ENCODE measurements at regions not wholly inside any gene's neighbourhood (a gene's known extent, or its start where the extent isn't known, plus 50 kb on each side); places are given as distances from the start of the nearest gene placed in this dataset.
A peak's percentile ranks its signal among the peaks of the same experiment; 100 is the strongest.

DNA sequence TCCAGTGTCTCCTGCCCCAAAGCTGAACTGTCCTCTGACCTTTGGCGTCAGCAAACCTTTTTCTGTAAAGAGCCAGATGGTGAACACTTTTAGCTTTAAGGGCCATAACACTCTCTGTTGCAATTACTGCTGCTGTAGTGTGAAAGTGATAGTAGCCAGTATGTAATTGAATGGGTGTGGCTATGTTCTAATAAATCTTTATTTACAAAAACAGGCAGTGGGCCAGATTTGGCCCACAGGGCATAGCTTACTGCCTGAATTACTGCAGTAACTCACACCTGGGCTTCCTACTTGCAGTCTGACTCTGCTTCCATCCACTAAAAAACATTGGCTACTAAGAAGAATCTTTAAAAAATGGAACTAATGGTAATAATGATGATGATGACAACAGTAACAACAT, 68.0 kb upstream of the SLC6A11 start:
- H3K9me3 Mint-ChIP-seq, result no peaks in the 10 kb centered on the region
- no peak overlapping the region for H3K27ac Mint-ChIP-seq
- no peak for DNase-seq
- H3K36me3 Mint-ChIP-seq (ENCODE audit: low read depth), result no peaks in the 10 kb centered on the region
- H3K4me3 Mint-ChIP-seq, result no peak overlapping the region
- H3K4me1 Mint-ChIP-seq (ENCODE audit: low read depth), result no peaks in the 10 kb centered on the region
- peaks cover 19% of the 10 kb centered on the region for H3K27me3 Mint-ChIP-seq

DNA sequence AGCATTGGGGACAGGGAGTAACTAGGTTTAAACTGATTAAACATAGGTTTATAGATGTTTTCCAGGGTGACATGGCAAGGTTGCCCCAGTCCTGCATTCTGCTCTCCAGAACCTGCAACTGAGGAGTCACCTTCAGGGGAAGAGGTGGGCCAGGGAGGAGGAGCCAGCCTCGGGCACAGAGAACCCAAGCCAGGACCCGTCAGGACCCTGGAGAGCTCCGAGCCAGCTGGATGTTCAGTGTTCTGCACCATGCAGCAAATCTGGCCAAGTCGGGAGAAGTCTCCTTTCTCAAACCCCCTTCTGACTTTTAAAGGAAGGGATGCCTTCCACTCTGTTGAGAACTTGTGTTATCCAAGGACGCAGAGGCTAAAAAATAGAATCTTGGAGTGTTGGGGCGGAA, 62.1 kb upstream of the SLC6A11 start:
- peak; percentile 54 for DNase-seq
- no peak overlapping the region for H3K27ac Mint-ChIP-seq
- peaks cover 8% of the 10 kb centered on the region for H3K4me1 Mint-ChIP-seq (ENCODE audit: low read depth)
- peaks cover 50% of the 10 kb centered on the region for H3K27me3 Mint-ChIP-seq
- no peaks in the 10 kb centered on the region for H3K9me3 Mint-ChIP-seq
- no peak overlapping the region for H3K4me3 Mint-ChIP-seq
- no peaks in the 10 kb centered on the region for H3K36me3 Mint-ChIP-seq (ENCODE audit: low read depth)

DNA sequence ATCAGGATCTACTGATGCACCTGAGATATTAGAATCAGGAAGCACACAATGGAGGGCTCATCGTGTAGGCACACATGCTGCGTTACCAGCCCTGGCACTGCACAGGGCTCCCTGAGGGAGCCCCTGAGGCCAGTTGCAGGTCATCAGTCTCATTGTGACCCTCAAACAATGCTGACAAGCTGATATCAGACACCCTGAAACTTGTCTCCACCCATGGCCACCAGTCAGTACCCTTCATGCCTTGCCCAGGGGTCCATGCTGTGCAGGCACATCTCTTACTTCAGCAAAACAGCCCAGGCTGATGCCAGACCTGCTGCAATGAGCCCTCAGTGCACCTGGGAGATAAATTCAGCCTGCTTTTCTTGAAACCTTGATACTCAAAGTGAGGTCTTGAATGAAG, 59.5 kb upstream of the SLC6A11 start:
- Mint-ChIP-seq H3K36me3 (ENCODE audit: low read depth) (no peaks in the 10 kb centered on the region), H3K4me3 (no peak overlapping the region), H3K27ac (no peak overlapping the region), H3K27me3 (peaks cover 67% of the 10 kb centered on the region), H3K4me1 (ENCODE audit: low read depth) (peaks cover 8% of the 10 kb centered on the region), H3K9me3 (no peaks in the 10 kb centered on the region)
- DNase-seq, result no peak

DNA sequence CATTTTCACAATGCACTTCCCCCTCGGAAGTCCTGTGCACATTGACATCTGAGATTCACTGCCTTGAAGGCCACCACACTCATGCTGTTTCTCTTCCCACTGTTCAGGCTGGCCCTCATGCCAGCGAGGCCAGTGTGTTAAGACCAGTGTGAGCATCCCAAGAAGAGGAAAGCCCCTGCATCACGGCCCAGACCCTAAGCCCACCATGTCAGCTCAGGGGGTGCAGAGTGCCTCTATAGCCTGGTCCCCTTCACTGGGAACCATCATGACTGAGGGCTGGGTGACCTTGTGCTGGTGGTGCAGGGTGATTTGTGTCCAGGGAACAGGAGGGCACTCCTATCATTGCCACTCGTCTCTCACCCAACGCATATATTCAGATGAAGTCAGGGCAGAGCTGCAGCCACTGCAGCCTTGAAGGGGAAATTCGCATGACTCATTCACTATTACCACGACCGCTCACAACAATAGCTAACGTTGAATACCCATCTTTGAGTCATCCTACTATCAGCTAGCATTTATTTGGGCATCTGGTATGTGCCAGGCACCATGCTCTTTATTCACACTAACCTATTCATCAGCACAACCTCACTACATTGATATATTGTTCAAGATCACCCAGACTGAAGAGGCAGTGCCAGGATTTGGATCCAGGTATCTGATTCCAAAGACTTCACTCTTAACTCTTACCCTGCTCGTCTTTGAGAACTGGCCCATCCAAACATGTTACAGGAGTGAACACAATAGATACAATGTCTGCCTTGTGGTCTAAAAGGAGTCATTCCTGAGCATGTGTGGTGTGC, 58.8 kb upstream of the SLC6A11 start:
- no peak for DNase-seq
- Mint-ChIP-seq H3K4me1 (ENCODE audit: low read depth) (peaks cover 8% of the 10 kb centered on the region), H3K27me3 (peaks cover 73% of the 10 kb centered on the region), H3K9me3 (no peaks in the 10 kb centered on the region), H3K27ac (peak overlapping the region; percentile 70), H3K36me3 (ENCODE audit: low read depth) (no peaks in the 10 kb centered on the region), H3K4me3 (no peak overlapping the region)

DNA sequence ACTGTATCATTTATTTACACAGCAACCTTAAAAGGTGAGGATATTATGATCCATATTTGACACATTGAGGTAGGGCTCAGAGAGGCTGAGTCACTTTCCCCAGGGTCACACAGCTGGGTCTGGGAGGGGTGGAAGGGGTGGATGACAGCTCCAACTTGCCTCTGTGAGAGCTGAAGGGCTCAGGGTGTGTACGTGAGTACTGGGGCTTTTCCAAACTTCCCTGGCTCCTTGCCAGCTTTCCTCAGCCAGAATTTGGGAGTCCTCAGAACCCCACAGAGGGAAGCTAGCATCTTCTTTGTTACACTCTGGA, 58.3 kb upstream of the SLC6A11 start:
- no peaks in the 10 kb centered on the region for H3K9me3 Mint-ChIP-seq
- DNase-seq, result no peak

DNA sequence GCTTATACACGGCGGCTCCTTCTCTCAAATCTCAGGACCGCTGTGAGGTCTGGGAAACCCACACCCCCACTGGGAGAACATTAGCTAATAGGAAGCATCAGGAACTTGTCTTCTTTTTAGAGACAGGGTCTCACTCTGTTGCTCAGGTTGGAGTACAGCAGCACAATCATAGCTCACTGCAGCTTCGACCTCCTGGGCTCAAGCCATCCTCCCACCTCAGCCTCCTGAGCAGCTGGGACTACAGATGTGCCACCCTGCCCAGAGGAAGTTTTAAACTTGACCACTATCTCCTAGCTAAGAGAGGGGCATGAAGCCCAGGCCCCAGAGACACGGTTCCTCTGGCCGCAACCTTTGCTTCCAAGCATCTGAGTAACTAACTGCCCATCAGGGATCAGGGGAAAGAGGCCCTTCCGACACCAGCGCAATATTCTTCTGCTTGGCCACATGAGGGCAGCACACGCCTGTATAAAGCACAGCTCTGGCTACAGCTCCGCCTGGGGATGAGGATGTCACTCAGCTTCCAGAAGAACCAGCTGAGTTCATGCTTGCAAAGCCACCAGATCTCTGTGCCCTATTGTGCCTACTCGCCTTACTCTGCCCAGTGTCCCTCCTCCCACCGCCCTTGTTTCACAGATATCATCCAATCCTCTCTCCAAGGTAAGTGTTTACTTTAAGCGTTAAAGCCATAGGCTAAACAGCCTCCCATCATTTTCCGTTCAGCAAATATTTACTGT, 57.6 kb upstream of the SLC6A11 start:
- H3K36me3 Mint-ChIP-seq (ENCODE audit: low read depth), result no peaks in the 10 kb centered on the region
- H3K27ac Mint-ChIP-seq, result no peak overlapping the region
- H3K4me3 Mint-ChIP-seq, result no peak overlapping the region
- peaks cover 8% of the 10 kb centered on the region for H3K4me1 Mint-ChIP-seq (ENCODE audit: low read depth)
- DNase-seq, result peak; percentile 59
- H3K27me3 Mint-ChIP-seq, result peaks cover 68% of the 10 kb centered on the region
- no peaks in the 10 kb centered on the region for H3K9me3 Mint-ChIP-seq

More for the DNA sequence above, 58.3 kb upstream of the SLC6A11 start:
- H3K4me3 Mint-ChIP-seq, result no peak overlapping the region
- no peaks in the 10 kb centered on the region for H3K36me3 Mint-ChIP-seq (ENCODE audit: low read depth)
- H3K27ac Mint-ChIP-seq, result peak overlapping the region; percentile 70
- peaks cover 70% of the 10 kb centered on the region for H3K27me3 Mint-ChIP-seq
- H3K4me1 Mint-ChIP-seq (ENCODE audit: low read depth), result peaks cover 8% of the 10 kb centered on the region

DNA sequence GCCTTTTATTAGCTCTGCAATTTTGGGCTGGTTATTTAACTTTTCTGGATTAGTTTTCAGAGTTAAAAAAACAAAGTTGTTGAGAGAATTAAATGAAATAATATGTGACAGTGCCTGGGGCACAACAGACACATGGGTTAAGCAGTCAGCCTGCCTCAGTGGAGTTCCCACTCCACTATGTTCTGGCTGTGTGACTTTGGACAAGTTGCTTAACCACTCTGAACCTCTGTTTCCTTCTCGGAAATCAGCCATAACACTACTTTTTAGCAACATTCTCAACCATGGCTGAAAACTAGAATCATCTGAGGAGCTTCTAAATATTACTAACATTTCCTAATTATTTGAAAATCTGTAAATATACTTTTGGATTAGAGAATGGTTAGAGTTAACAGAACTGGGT, 56.5 kb upstream of the SLC6A11 start:
- H3K4me3 Mint-ChIP-seq, result no peak overlapping the region
- no peak overlapping the region for H3K27ac Mint-ChIP-seq
- peaks cover 8% of the 10 kb centered on the region for H3K4me1 Mint-ChIP-seq (ENCODE audit: low read depth)
- H3K9me3 Mint-ChIP-seq, result no peaks in the 10 kb centered on the region
- peaks cover 64% of the 10 kb centered on the region for H3K27me3 Mint-ChIP-seq
- H3K36me3 Mint-ChIP-seq (ENCODE audit: low read depth), result no peaks in the 10 kb centered on the region
- DNase-seq, result no peak

DNA sequence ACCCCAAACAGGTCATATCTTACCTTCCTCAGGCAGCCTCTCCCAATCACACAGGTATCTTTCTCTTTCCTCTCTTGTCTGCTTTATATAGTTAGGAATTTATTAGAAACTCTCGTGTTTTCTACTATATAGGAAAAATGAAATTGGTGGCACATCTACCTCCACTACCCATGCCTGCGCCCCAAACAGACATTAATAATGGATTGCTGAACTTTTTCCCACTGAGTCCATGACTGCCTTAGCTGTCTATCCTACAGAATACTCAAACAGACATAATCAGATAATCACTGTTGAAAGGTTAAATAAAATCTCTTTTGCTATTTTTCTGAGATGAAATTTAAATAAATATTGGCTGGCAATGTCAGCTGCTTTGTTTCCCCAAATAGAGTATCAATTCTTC, 55.8 kb upstream of the SLC6A11 start:
- Mint-ChIP-seq H3K9me3 (no peaks in the 10 kb centered on the region), H3K4me3 (no peak overlapping the region), H3K4me1 (ENCODE audit: low read depth) (peaks cover 8% of the 10 kb centered on the region), H3K27me3 (peaks cover 63% of the 10 kb centered on the region), H3K36me3 (ENCODE audit: low read depth) (no peaks in the 10 kb centered on the region), H3K27ac (no peak overlapping the region)
- DNase-seq, result no peak

DNA sequence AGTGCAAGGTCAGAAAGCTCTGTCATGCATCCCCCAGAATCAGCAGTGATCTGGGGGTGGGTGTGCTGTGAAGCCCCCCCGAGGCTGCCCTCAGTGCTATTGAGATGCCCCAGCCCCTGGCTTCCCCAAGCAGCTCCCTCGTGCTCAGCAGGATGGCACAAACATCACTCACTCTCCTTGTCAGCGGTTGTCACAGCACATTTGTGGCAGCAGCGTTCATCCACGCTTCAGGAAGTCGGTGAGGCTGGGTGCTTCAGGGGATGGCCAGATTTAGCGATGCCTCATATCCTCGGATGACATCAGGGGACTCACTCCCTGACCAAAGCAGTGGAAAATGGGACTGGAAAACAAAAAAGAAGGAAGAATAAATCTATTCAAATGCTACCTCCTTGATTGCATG, 54.4 kb upstream of the SLC6A11 start:
- no peaks in the 10 kb centered on the region for H3K9me3 Mint-ChIP-seq
- no peaks in the 10 kb centered on the region for H3K36me3 Mint-ChIP-seq (ENCODE audit: low read depth)
- peaks cover 8% of the 10 kb centered on the region for H3K4me1 Mint-ChIP-seq (ENCODE audit: low read depth)
- no peak overlapping the region for H3K4me3 Mint-ChIP-seq
- no peak overlapping the region for H3K27ac Mint-ChIP-seq
- no peak for DNase-seq
- H3K27me3 Mint-ChIP-seq, result peaks cover 67% of the 10 kb centered on the region

DNA sequence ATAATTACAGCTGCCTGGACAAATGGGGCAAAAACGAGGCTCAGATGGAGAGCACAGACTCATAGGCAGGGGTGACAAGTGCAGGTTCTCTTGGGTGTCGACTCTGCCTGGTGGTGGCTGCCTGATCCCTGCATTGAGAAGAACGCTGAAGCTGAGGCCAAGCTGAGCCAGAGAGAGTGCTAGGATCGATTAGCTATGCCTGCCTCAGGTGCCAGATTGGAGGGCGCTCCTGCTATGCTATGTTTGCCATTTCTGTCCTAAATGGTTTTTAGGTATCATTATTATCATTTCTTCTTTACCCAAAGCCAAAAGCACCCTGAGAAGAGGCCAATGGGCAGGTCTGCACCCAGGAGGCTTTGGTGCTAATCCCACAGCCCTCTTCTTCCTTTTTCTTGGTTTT, 53.9 kb upstream of the SLC6A11 start:
- Mint-ChIP-seq H3K4me3 (no peak overlapping the region), H3K4me1 (ENCODE audit: low read depth) (peaks cover 6% of the 10 kb centered on the region), H3K36me3 (ENCODE audit: low read depth) (no peaks in the 10 kb centered on the region), H3K9me3 (no peaks in the 10 kb centered on the region), H3K27me3 (peaks cover 67% of the 10 kb centered on the region), H3K27ac (no peak overlapping the region)
- no peak for DNase-seq

DNA sequence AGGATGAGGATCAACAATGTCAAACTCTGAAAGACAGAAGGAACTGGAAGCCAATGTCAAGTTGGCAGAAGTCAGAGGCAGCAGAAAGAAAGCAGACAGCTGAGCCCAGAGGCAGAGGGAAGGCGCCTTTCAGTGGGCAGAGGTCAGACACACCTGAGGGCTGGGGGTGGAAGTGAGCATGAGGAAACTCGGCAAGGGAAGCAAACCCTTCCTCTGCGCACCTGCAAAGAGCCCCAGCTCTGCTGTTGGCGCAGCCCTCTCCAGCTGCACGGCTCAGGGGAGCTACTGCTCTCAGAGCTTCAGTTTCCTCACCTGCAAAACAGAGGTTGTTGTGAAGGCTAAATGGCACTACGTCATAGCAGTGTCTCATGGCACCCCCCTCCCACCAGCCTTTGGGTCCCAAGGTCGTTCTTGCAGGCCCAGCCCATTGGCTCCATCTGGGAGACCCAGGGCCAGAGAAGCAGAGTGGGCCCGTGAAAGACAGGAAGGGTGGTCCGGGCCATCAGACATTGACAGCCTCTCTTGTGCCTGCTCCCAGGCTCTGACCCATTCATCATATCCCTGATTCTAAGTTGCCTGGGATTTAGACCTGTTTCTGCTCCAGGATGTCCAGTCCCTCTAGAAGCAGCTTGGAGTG, 53.3 kb upstream of the SLC6A11 start:
- no peaks in the 10 kb centered on the region for H3K9me3 Mint-ChIP-seq
- H3K36me3 Mint-ChIP-seq (ENCODE audit: low read depth), result no peaks in the 10 kb centered on the region
- H3K27me3 Mint-ChIP-seq, result peaks cover 69% of the 10 kb centered on the region
- no peak overlapping the region for H3K4me3 Mint-ChIP-seq
- H3K4me1 Mint-ChIP-seq (ENCODE audit: low read depth), result peaks cover under 1% of the 10 kb centered on the region
- H3K27ac Mint-ChIP-seq, result no peak overlapping the region
- DNase-seq, result no peak

DNA sequence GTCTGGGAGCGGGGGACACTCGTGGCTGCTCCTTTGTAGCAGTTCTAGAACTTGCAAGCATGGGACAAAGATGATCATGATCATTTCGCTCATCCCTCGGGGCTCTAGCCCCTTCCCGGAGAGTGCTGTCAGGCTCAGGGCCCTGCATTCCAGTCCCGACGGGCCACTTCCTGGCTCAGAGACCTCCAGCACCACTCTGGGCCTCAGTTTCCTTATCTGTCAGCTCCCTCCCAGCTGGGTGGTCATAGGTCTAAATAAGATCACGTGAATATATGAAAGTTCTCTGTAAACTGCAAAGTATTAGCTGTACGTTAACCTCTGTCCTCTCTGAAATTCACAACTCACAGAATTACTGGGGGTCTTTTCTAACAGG, 52.8 kb upstream of the SLC6A11 start:
- Mint-ChIP-seq H3K9me3 (no peaks in the 10 kb centered on the region), H3K36me3 (ENCODE audit: low read depth) (no peaks in the 10 kb centered on the region), H3K27me3 (peaks cover 73% of the 10 kb centered on the region), H3K4me3 (no peak overlapping the region), H3K4me1 (ENCODE audit: low read depth) (no peaks in the 10 kb centered on the region), H3K27ac (no peak overlapping the region)
- DNase-seq, result no peak

DNA sequence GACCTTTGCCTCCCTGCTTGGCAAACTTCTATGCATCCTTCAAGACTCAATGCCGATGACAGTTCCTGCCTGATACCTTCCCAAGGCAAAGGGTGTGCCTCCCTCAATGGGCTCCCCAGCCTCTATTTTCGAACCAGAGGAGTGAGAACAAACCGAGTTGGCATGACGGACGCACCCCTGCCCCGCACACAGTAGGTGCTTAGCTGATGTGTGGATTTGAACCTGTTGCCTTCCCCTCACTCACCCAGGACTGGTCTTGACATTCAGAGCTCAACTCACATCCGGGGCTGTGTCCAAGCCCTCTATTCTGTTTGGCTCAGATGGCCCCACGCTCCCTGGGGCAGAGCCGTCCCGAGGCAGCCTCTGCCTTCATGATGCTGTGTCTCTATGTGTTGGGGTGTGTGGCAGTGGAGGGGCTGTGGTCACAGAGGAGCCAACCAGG, 52.2 kb upstream of the SLC6A11 start:
- no peaks in the 10 kb centered on the region for H3K36me3 Mint-ChIP-seq (ENCODE audit: low read depth)
- H3K27me3 Mint-ChIP-seq, result peaks cover 74% of the 10 kb centered on the region
- H3K4me3 Mint-ChIP-seq, result no peak overlapping the region
- H3K9me3 Mint-ChIP-seq, result no peaks in the 10 kb centered on the region
- no peaks in the 10 kb centered on the region for H3K4me1 Mint-ChIP-seq (ENCODE audit: low read depth)
- DNase-seq, result no peak
- H3K27ac Mint-ChIP-seq, result no peak overlapping the region

DNA sequence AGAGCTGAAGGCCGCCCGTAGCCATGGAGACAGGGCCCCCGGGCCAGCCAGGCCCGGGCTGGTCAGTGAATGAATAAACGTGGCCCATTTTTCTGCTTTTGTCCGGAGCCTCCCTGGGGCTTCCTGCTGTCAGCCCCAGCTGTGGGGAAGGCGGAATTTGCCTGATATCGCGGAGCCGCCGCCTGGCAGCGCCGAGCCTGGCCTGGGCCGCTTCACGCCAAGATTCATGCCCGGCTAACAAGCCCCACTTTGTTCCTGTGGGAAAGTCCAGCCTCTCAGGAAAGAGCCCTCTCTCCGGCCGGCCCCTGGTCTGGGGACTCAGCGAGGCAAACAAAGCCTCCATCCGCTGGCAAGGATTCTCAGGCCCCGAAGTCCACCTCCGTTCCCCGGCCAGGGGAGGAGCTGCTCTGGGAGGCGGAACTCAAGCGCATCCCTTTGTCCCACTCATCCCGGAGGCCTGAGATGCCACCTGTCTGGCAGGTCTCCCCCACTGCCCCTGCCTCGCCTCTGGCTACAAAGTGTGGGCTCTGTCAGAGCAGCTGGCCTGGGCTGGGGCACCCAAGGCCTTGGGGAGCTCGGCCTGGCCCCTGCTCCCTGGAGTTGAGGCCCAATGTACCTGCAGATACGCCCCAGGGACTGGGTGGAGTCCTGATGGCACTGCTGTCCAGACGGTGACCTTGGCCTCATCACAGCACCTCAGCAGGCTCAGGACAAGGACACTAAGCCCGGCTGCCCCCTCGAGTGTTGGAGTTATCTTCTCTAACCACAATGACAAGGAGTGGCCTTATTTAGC, 51.6 kb upstream of the SLC6A11 start:
- Mint-ChIP-seq H3K27me3 (peaks cover 76% of the 10 kb centered on the region), H3K36me3 (ENCODE audit: low read depth) (no peaks in the 10 kb centered on the region), H3K4me1 (ENCODE audit: low read depth) (no peaks in the 10 kb centered on the region), H3K27ac (no peak overlapping the region), H3K4me3 (no peak overlapping the region), H3K9me3 (no peaks in the 10 kb centered on the region)
- no peak for DNase-seq

Data from activated T-cell treated with anti-CD3 and anti-CD28 coated beads, Interleukin-2, amount 50 U/mL, for 24 hours (primary cell).